NCI-H2196 treated with DMSO at 0.1 percent for 48 hours (cell line): ENCODE measurements at regions not wholly inside any gene's neighbourhood (a gene's known extent, or its start where the extent isn't known, plus 50 kb on each side); places are given as distances from the start of the nearest gene placed in this dataset.

ENCODE experiments used
- DNase-seq: peaks from one replicate; lab custom pipeline; 2025; ENCODE audit not compliant: unreplicated experiment; lab: John Stamatoyannopoulos, UW

- no peak for DNase-seq
These were observed 199.4 kb downstream of the CYRIA start for GRCh38 chr2:16466133-16466820.

GRCh38 chr2:16464641-16465040, 201.0 kb downstream of the CYRIA start:
- no peak for DNase-seq

GRCh38 chr2:16462958-16463357, 202.7 kb downstream of the CYRIA start:
- no peak for DNase-seq

- DNase-seq: no peak
These were observed 204.0 kb downstream of the CYRIA start for GRCh38 chr2:16461672-16462071.

GRCh38 chr2:16459606-16460005, 206.0 kb downstream of the CYRIA start:
- DNase-seq: no peak

GRCh38 chr2:16454621-16455020, 211.0 kb downstream of the CYRIA start:
- no peak for DNase-seq

- DNase-seq: no peak
These were observed 213.5 kb downstream of the CYRIA start for GRCh38 chr2:16452123-16452522.

- DNase-seq: no peak
These were observed 218.9 kb downstream of the CYRIA start for GRCh38 chr2:16446706-16447105.

GRCh38 chr2:16442971-16443370, 222.7 kb downstream of the CYRIA start:
- DNase-seq: no peak

GRCh38 chr2:16441431-16441830, 224.2 kb downstream of the CYRIA start:
- DNase-seq: no peak

- DNase-seq: no peak
These were observed 224.7 kb downstream of the CYRIA start for GRCh38 chr2:16440898-16441297.

GRCh38 chr2:16438613-16439321, 226.9 kb downstream of the CYRIA start:
- no peak for DNase-seq

- no peak for DNase-seq
These were observed 228.4 kb downstream of the CYRIA start for GRCh38 chr2:16437189-16437588.

- DNase-seq: no peak
These were observed 231.2 kb downstream of the CYRIA start for GRCh38 chr2:16434393-16434792.

- DNase-seq: no peak
These were observed 234.8 kb downstream of the CYRIA start for GRCh38 chr2:16430846-16431245.

GRCh38 chr2:16429431-16430145, 236.0 kb downstream of the CYRIA start:
- DNase-seq: no peak

GRCh38 chr2:16429002-16429401, 236.6 kb downstream of the CYRIA start:
- no peak for DNase-seq

GRCh38 chr2:16425462-16426336, 239.9 kb downstream of the CYRIA start:
- DNase-seq: no peak

- no peak for DNase-seq
These were observed 245.2 kb downstream of the CYRIA start for GRCh38 chr2:16420421-16420820.

GRCh38 chr2:16417726-16418125, 247.9 kb downstream of the CYRIA start:
- no peak for DNase-seq

- no peak for DNase-seq
These were observed 249.0 kb downstream of the CYRIA start for GRCh38 chr2:16416651-16417050.
